Gastrocnemius medialis (tissue), 4 donors: ENCODE measurements at regions not wholly inside any gene's neighbourhood (a gene's known extent, or its start where the extent isn't known, plus 50 kb on each side); places are given as distances from the start of the nearest gene placed in this dataset.

ENCODE experiments used
- CTCF ChIP-seq, 5 experiments: fragments of 450-650 bp in 3 of 5; fragments of 200-600 bp in 2 of 5; sonication (generic) in 2 of 5; IDR thresholded peaks in 4 of 5; conservative IDR thresholded peaks in 1 of 5; 1 replicate in 4 of 5; 2 replicates in 1 of 5; pipeline ENCODE4 v1.5.1; 2016 to 2019; ENCODE audit warnings: antibody characterized with exemption in 5 of 5, mild to moderate bottlenecking in 3 of 5, moderate library complexity in 3 of 5
- POLR2A ChIP-seq, 2 donors: fragments of 450-650 bp; IDR thresholded peaks; one replicate each; pipeline ENCODE4 v1.6.1; 2017; ENCODE audit warnings: antibody characterized with exemption in 2 of 2, mild to moderate bottlenecking in 2 of 2, moderate library complexity in 2 of 2

- TF ChIP-seq CTCF (IDR thresholded peaks at IDR 0.05 in 4 of 5, conservative IDR thresholded peaks at IDR 0.05 in 1 of 5) (no peak), POLR2A (IDR thresholded peaks at IDR 0.05) (no peak)
Measured at GRCh38 chr11:112339566-112339965, 78.9 kb upstream of the PLET1 start.
